ENCODE measurements at regions not wholly inside any gene's neighbourhood (a gene's known extent, or its start where the extent isn't known, plus 50 kb on each side); places are given as distances from the start of the nearest gene placed in this dataset.

DNA sequence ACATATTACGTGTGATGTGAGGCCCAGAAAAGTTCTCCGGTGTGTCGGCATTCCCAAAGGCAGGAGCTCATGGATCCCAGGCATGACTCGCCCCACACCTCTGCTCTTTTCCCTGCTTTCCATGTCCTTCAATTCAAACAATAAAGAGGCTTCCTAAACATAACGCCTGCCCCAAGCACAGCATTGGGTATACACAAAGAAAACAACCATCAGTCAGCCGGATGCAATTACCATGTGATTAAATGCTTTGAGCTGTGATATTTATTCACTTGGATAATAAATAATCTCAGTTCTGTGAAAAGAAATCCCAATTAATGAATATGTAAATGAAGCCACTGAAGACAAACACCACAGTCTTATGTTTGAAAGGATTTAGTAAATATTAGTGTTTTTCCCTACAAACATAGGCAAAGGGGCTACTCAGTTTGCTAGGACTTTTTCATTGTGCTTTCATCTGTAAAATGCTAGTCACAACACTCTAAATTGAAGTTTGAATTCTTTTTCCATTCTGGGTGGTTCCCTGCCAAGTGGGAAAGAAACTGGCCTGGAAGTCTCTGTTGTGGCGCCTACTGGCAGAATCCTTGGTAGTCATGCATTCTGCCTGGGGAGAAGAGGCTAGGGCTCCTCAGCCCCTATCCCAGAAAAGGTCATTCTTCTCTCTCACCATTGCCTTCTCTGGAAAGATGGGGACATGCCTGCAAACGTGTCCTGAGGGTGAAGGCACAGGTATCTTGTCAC, 144.7 kb downstream of the COL6A3 start:
- no peak for DNase-seq (ENCODE audit: low spot score)
- TF ChIP-seq, protein P1, sequence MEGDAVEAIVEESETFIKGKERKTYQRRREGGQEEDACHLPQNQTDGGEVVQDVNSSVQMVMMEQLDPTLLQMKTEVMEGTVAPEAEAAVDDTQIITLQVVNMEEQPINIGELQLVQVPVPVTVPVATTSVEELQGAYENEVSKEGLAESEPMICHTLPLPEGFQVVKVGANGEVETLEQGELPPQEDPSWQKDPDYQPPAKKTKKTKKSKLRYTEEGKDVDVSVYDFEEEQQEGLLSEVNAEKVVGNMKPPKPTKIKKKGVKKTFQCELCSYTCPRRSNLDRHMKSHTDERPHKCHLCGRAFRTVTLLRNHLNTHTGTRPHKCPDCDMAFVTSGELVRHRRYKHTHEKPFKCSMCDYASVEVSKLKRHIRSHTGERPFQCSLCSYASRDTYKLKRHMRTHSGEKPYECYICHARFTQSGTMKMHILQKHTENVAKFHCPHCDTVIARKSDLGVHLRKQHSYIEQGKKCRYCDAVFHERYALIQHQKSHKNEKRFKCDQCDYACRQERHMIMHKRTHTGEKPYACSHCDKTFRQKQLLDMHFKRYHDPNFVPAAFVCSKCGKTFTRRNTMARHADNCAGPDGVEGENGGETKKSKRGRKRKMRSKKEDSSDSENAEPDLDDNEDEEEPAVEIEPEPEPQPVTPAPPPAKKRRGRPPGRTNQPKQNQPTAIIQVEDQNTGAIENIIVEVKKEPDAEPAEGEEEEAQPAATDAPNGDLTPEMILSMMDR (IDR thresholded peaks at IDR 0.05), result no peak
- ATAC-seq (ENCODE audit: low FRiP score), result no peak

DNA sequence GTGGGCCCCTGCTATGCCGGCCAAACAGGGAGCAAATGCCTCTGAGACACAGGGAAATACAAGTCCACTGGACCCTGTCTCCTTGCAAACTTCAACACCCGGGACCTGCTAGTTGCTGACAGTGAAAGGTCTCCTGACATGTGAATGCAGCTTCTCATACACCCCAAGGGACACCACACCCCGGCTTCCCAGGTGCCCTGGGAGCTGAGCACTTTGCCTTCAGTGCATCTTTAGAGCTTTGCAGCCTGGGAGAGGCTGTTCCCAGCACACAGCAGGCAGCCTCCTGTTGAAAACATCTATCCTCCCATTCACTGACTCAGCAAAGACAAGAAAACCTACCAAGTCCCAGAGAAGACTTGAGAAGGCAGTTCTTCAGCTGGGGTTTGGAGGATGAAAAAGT, 143.4 kb downstream of the COL6A3 start:
- DNase-seq (ENCODE audit: low spot score) (no peak), ATAC-seq (ENCODE audit: low FRiP score) (no peak)
- TF ChIP-seq, protein P1 (IDR thresholded peaks at IDR 0.05), result no peak

DNA sequence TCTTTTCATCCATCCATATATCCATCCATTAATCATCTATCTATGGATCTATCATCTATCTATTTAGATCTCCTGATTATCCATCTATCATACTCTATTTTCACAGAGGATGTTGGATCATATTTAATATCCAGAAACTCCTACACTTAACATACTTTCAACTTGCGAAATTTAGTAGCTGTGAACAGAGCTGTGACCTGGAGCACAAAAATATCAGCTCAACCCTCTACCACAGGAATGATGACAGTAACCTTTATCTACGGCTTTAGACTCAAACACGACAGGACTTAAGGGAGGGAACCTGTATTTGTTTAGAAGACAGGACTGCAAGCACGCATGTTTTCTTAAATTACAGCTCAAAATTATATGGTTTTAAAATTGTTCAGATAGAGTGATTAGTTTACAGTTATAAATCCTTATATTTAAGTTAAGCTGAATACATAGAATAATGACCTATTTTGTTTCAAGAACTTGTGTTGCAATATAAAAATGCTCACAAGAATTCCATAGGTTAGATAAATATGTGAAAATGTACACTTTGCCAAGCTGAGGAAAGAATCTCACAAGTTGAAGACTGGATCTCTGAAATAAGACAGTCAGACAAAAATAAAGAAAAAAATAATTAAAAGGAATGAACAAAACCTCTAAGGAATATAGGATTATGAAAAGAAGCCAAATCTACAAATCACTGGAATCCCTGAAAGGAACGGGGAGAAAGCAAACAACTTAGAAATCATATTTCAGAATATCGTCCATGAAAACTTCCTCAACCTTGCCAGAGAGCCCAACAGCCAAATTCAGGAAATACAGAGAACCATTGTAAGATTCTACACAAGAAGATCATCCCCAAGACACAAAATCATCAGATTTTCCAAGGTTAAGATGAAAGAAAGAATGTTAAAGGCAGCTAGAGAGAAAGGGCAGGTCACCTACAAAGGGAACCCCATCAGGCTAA, 142.0 kb downstream of the COL6A3 start:
- DNase-seq (ENCODE audit: low spot score) (no peak), ATAC-seq (ENCODE audit: low FRiP score) (no peak)
- TF ChIP-seq, protein P1 (IDR thresholded peaks at IDR 0.05), result no peak
